Keratinocyte (primary cell): ENCODE measurements at regions not wholly inside any gene's neighbourhood (a gene's known extent, or its start where the extent isn't known, plus 50 kb on each side); places are given as distances from the start of the nearest gene placed in this dataset.

Experiments used
- CTCF ChIP-seq, 3 experiments: IDR thresholded peaks in 1 of 3; conservative IDR thresholded peaks in 1 of 3; optimal IDR thresholded peaks in 1 of 3; 2 replicates in 2 of 3; 3 replicates in 1 of 3; pipeline versions ENCODE3 to v1.5.1; 2011; ENCODE audit warnings: low read length in 3 of 3, mild to moderate bottlenecking in 3 of 3, moderate library complexity in 2 of 3, control low read depth in 1 of 3, inconsistent platforms in 1 of 3; ENCODE audit not compliant: insufficient read depth in 2 of 3; ENCODE audit errors: extremely low read depth in 1 of 3
- EZH2 ChIP-seq: IDR thresholded peaks from one replicate; pipeline ENCODE4 v1.6.1; 2012; ENCODE audit warnings: inconsistent platforms, mild to moderate bottlenecking, low read length, moderate library complexity

GRCh38 chr3:90136456-90137191 lies 1029.2 kb downstream of the EPHA3 start:
- TF ChIP-seq CTCF (optimal IDR thresholded peaks at IDR 0.05 in 1 of 3, IDR thresholded peaks at IDR 0.05 in 1 of 3, conservative IDR thresholded peaks at IDR 0.05 in 1 of 3; ENCODE audit: extremely low read depth in 1 of 3, insufficient read depth in 2 of 3, low read length in 3 of 3) (no peak), EZH2 (no peak)
